ENCODE measurements at regions not wholly inside any gene's neighbourhood (a gene's known extent, or its start where the extent isn't known, plus 50 kb on each side); places are given as distances from the start of the nearest gene placed in this dataset.

GRCh38 chr4:155523358-155523757 is 143.3 kb upstream of the GUCY1A1 start:
- CTCF ChIA-PET = no interaction called here
- no peaks in the 10 kb centered on the region for H3K36me3 ChIP-seq (ENCODE audit: control insufficient read depth in 2 of 2, insufficient read depth in 1 of 2, low read length in 2 of 2)
- no peak for TF ChIP-seq ZNF776 (tag by site-specific recombination; IDR thresholded peaks at IDR 0.05; ENCODE audit: borderline replicate concordance)
- TF ChIP-seq ZNF473 (tag by site-specific recombination; IDR thresholded peaks at IDR 0.05) = no peak
- no peak for TF ChIP-seq SALL2 (tag by site-specific recombination; IDR thresholded peaks at IDR 0.05; ENCODE audit: borderline replicate concordance)
- no peak for TF ChIP-seq YY1 (tag by site-specific recombination; IDR thresholded peaks at IDR 0.05)
- TF ChIP-seq ZNF266 (tag by site-specific recombination; IDR thresholded peaks at IDR 0.05; ENCODE audit: low read depth) = no peak
- TF ChIP-seq ZNF394 (tag by site-specific recombination; IDR thresholded peaks at IDR 0.05; ENCODE audit: borderline replicate concordance) = no peak
- no peak for TF ChIP-seq KLF16 (tag by site-specific recombination; IDR thresholded peaks at IDR 0.05)
- TF ChIP-seq ZNF157 (tag by site-specific recombination; IDR thresholded peaks at IDR 0.05) = no peak
- TF ChIP-seq ZNF362 (tag by site-specific recombination; IDR thresholded peaks at IDR 0.05) = no peak
- TF ChIP-seq ZBTB7A (tag by site-specific recombination; IDR thresholded peaks at IDR 0.05; ENCODE audit: low read depth) = no peak
- no peak for TF ChIP-seq ZFP41 (tag by site-specific recombination; IDR thresholded peaks at IDR 0.05; ENCODE audit: borderline replicate concordance)
- TF ChIP-seq ZNF146 (tag by site-specific recombination; IDR thresholded peaks at IDR 0.05) = no peak

DNA sequence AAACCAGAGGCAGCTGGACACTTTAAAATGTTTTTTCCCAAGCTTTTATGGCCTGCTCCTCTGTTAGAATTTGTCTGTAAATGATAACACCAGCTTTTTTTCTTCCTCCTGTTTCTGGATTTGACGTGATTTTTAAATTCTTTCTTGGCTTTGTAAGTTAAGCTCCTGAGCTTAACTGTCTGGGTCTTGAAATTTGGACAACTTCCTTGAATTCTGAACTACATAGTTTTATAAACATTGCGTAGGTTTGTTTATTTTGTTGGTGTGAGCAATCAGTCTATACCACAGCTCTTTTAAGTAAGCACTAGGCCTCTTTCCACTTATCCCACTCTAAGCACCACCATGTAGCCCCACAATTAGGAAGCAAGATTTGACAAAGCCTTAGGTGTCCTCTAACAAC is 144.4 kb upstream of the GUCY1A1 start:
- Histone ChIP-seq H3K27ac (ENCODE audit: extremely low read depth, low read depth, low read length) (no peak overlapping the region), H3K4me1 (ENCODE audit: control insufficient read depth, insufficient read depth, low read length) (no peaks in the 10 kb centered on the region), H3K36me3 (ENCODE audit: control insufficient read depth in 2 of 2, insufficient read depth in 1 of 2, low read length in 2 of 2) (no peaks in the 10 kb centered on the region), H3K9me3 (ENCODE audit: control insufficient read depth, insufficient read depth, low read depth, low read length) (no peaks in the 10 kb centered on the region), H3K4me3 (ENCODE audit: low read depth, low read length) (no peak overlapping the region)
- CTCF ChIA-PET = no interaction called here
- TF ChIP-seq ZNF791 (tag by site-specific recombination; IDR thresholded peaks at IDR 0.05) (no peak), RBAK (tag by site-specific recombination; IDR thresholded peaks at IDR 0.05) (no peak), CTCF (tag by site-specific recombination; IDR thresholded peaks at IDR 0.05) (no peak), OSR2 (tag by site-specific recombination; IDR thresholded peaks at IDR 0.05) (no peak), ZNF830 (tag by site-specific recombination; IDR thresholded peaks at IDR 0.05; ENCODE audit: low read depth) (no peak), ZNF558 (tag by site-specific recombination; IDR thresholded peaks at IDR 0.05) (no peak), ZNF214 (tag by site-specific recombination; IDR thresholded peaks at IDR 0.05; ENCODE audit: borderline replicate concordance) (no peak), ZNF221 (tag by site-specific recombination; IDR thresholded peaks at IDR 0.05; ENCODE audit: borderline replicate concordance) (no peak), ZBTB48 (tag by site-specific recombination; IDR thresholded peaks at IDR 0.05) (no peak), ZNF324 (tag by site-specific recombination; IDR thresholded peaks at IDR 0.05) (no peak), ZNF433 (tag by site-specific recombination; IDR thresholded peaks at IDR 0.05; ENCODE audit: low read depth) (no peak), ZNF785 (tag by site-specific recombination; IDR thresholded peaks at IDR 0.05) (no peak), ZNF175 (tag by site-specific recombination; IDR thresholded peaks at IDR 0.05) (no peak), ZBTB17 (tag by site-specific recombination; IDR thresholded peaks at IDR 0.05) (no peak), ZFP3 (tag by site-specific recombination; IDR thresholded peaks at IDR 0.05; ENCODE audit: low read depth) (no peak), ZNF510 (tag by site-specific recombination; IDR thresholded peaks at IDR 0.05; ENCODE audit: insufficient replicate concordance) (no peak)
- POLR2A ChIA-PET = no interaction called here

More at GRCh38 chr4:155523358-155523757, 143.3 kb upstream of the GUCY1A1 start:
- no peak overlapping the region for H3K4me3 ChIP-seq (ENCODE audit: low read depth, low read length)
- no peaks in the 10 kb centered on the region for H3K9me3 ChIP-seq (ENCODE audit: control insufficient read depth, insufficient read depth, low read depth, low read length)
- POLR2A ChIA-PET = no interaction called here
- H3K27ac ChIP-seq (ENCODE audit: extremely low read depth, low read depth, low read length) = no peak overlapping the region
- H3K4me1 ChIP-seq (ENCODE audit: control insufficient read depth, insufficient read depth, low read length) = no peaks in the 10 kb centered on the region

Data from HEK293 (cell line).